GM13976 (cell line): ENCODE measurements at regions not wholly inside any gene's neighbourhood (a gene's known extent, or its start where the extent isn't known, plus 50 kb on each side); places are given as distances from the start of the nearest gene placed in this dataset.

Experiments
- DNase-seq: peaks from one replicate; pipeline ENCODE4 v3.0.0; 2012; ENCODE audit warnings: low spot score
- CTCF ChIP-seq: IDR thresholded peaks from 2 replicates; pipeline ENCODE4 v1.5.1; 2012; ENCODE audit warnings: borderline replicate concordance, mild to moderate bottlenecking; ENCODE audit not compliant: insufficient read depth; ENCODE audit errors: extremely low read depth, missing control alignments, control extremely low read depth
- in situ Hi-C: fragments of 300-500 bp; cut with MboI; formaldehyde crosslinking; loops from one replicate; pipeline ENCODE4 v1.12.0; 2022; ENCODE audit warnings: low sequenced_read_pairs, mixed read lengths, inconsistent platforms; ENCODE audit not compliant: unreplicated experiment

GRCh38 chr14:44700694-44701093 is 193.6 kb upstream of the FSCB start:
- no peak for TF ChIP-seq CTCF
- DNase-seq: no peak
- in situ Hi-C loops: no loop called here

DNA sequence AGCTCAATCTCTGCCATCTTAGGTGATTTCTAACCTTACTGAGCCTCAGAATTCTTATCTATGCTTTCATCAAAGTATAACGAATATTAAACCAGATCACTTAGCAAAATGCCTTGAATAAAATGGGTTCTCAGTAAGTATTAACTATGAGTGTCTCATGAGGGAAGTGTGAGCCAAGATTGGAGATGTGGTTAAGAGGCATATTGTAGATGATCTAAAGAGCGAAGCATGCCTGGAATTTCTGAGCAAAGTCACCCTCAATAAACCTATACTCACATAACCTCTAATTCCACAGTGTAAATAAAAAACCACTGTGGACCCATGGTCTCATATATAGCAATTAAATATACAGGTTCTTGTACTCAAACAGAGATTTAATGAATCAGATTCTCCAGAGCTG is 193.1 kb upstream of the FSCB start:
- no peak for DNase-seq
- in situ Hi-C loops: no loop called here
- no peak for TF ChIP-seq CTCF

- in situ Hi-C loops: no loop called here
- no peak for DNase-seq
- TF ChIP-seq CTCF: no peak
These were observed 192.3 kb upstream of the FSCB start for GRCh38 chr14:44699391-44699790.

- in situ Hi-C loops: no loop called here
- no peak for DNase-seq
- TF ChIP-seq CTCF: no peak
These were observed 162.4 kb upstream of the FSCB start for GRCh38 chr14:44669496-44669895.

DNA sequence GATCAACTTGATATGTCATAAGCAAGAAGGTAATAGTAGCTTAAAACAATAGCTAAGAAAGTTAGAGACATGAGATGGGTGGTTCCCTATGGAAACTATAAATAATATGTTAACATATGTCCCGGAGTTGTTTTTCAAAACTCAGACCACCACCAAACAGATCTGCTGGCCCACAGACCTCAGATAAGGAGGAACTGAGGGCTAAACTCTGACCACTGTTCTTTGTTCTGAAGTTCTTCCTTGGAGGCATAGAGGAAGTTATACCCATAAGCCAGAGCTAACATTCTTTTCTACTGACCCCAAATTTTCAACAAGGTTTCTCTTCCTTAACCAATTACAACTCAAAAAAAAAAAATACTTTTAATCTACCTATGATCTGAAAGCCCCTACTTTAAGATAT is 156.1 kb upstream of the FSCB start:
- DNase-seq: no peak
- in situ Hi-C loops: no loop called here

DNA sequence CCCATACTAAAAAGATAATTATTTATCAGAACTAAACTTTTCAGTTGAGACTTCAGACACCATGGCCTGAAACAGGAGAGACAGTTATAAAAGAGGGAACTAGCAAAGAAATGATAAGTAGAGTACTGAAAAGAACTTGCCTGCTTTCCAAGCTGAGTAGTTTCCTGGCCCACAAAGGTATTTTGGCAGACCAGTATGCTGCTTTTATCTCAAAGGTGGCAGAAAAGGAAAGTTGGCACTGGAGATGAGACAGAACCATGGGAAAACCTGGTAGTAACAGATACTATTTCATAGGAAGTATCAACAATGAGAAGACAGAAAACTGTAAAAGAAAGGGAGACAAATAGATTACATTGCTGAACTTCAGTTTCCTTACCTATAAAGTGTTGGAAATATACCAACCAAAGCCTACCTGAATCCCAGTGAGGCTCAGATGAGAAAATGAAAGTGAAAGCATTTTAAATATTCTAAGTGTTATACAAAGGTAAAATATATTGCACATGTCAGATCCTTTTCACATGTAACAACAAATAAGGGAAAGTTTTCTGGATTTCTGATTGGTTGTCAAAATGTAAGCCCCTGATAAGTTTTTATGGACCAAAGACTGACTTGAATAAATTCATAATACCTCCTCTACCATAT is 155.3 kb upstream of the FSCB start:
- no peak for TF ChIP-seq CTCF
- no peak for DNase-seq
- in situ Hi-C loops: no loop called here

More for the DNA sequence above, 156.1 kb upstream of the FSCB start:
- no peak for TF ChIP-seq CTCF

DNA sequence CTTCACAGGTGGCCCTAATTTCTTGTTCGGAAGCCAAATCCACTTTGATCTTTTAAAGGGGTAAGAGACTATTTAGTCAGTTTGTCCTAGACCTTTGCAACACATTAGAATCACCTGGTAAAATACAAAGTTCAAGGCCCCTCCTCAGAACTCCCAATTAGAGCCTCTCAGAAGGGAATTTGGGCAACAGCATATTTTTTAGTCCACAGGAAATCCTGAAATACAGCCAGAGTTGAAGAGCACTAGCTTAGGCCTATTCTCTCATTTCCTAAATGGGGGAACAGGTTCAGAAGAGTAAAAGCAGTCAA is 151.3 kb upstream of the FSCB start:
- in situ Hi-C loops: no loop called here
- no peak for TF ChIP-seq CTCF

More for the DNA sequence above, 151.3 kb upstream of the FSCB start:
- DNase-seq: no peak
